Liver (tissue), 8 donors: ENCODE measurements at regions not wholly inside any gene's neighbourhood (a gene's known extent, or its start where the extent isn't known, plus 50 kb on each side); places are given as distances from the start of the nearest gene placed in this dataset.
"Not testable (repeated sequence)": the region's sequence is repeated elsewhere in the genome, so short reads cannot be mapped to it uniquely, and the experiment has no call there.

ENCODE experiments used
- DNase-seq: peaks from one replicate; pipeline ENCODE4 v3.0.0-alpha.2; 2017; ENCODE audit warnings: low spot score
- H3K27ac ChIP-seq, 2 donors: one replicate each; pipeline ENCODE4 v1.7.0; 2013; ENCODE audit warnings: inconsistent platforms in 2 of 2, low read length in 2 of 2, control low read depth in 1 of 2, low read depth in 1 of 2, mild to moderate bottlenecking in 1 of 2
- H3K27me3 ChIP-seq, 4 donors: one replicate each; pipeline versions ENCODE4 v1.6.1 to v1.7.0; 2013; ENCODE audit warnings: low read length in 3 of 4, inconsistent platforms in 1 of 4, mild to moderate bottlenecking in 1 of 4, moderate library complexity in 1 of 4; ENCODE audit not compliant: control insufficient read depth in 4 of 4, insufficient read depth in 4 of 4
- H3K36me3 ChIP-seq, 4 donors: one replicate each; pipeline versions ENCODE4 v1.6.1 to v1.7.0; 2013; ENCODE audit warnings: low read length in 3 of 4, mild to moderate bottlenecking in 3 of 4, low read depth in 1 of 4, moderate library complexity in 1 of 4; ENCODE audit not compliant: control insufficient read depth in 4 of 4, insufficient read depth in 3 of 4
- H3K4me1 ChIP-seq, 4 donors: one replicate each; pipeline versions ENCODE4 v1.6.1 to v1.7.0; 2013; ENCODE audit warnings: low read length in 3 of 4, mild to moderate bottlenecking in 3 of 4, moderate library complexity in 1 of 4; ENCODE audit not compliant: control insufficient read depth in 4 of 4, insufficient read depth in 4 of 4
- H3K4me3 ChIP-seq, 3 donors: one replicate each; pipeline versions ENCODE4 v1.6.1 to v1.7.0; 2013; ENCODE audit warnings: low read length in 3 of 3, control low read depth in 1 of 3, low read depth in 1 of 3, mild to moderate bottlenecking in 1 of 3
- H3K9ac ChIP-seq, 2 donors: one replicate each; pipeline ENCODE4 v1.7.0; 2013; ENCODE audit warnings: low read length in 2 of 2, mild to moderate bottlenecking in 2 of 2, moderate library complexity in 2 of 2, control low read depth in 1 of 2, low read depth in 1 of 2
- H3K9me3 ChIP-seq, 4 donors: one replicate each; pipeline versions ENCODE4 v1.6.1 to v1.7.0; 2013; ENCODE audit warnings: low read length in 3 of 4; ENCODE audit not compliant: control insufficient read depth in 4 of 4
- FOXA1 ChIP-seq: IDR thresholded peaks from 2 replicates; pipeline ENCODE4 v1.6.1; 2016; ENCODE audit warnings: antibody characterized with exemption
- FOXA2 ChIP-seq: IDR thresholded peaks from 2 replicates; pipeline ENCODE4 v1.6.1; 2016; ENCODE audit warnings: antibody characterized with exemption
- GABPA ChIP-seq, 2 donors: IDR thresholded peaks in 1 of 2; conservative IDR thresholded peaks in 1 of 2; 2 replicates each; pipeline ENCODE4 v1.6.1; 2016; ENCODE audit warnings: antibody characterized with exemption in 2 of 2, mild to moderate bottlenecking in 1 of 2, moderate library complexity in 1 of 2
- HNF4A ChIP-seq, 2 donors: conservative IDR thresholded peaks; 2 replicates each; pipeline ENCODE4 v1.6.1; 2016; ENCODE audit warnings: antibody characterized with exemption in 2 of 2, mild to moderate bottlenecking in 2 of 2
- HNF4G ChIP-seq: IDR thresholded peaks from 2 replicates; pipeline ENCODE4 v1.6.1; 2016; ENCODE audit warnings: antibody characterized with exemption
- JUND ChIP-seq, 2 donors: IDR thresholded peaks; 2 replicates each; pipeline ENCODE4 v1.6.1; 2016; ENCODE audit warnings: antibody characterized with exemption in 2 of 2
- MAX ChIP-seq: IDR thresholded peaks from 2 replicates; pipeline ENCODE4 v1.6.1; 2016; ENCODE audit warnings: antibody characterized with exemption
- RAD21 ChIP-seq, 2 donors: IDR thresholded peaks; 2 replicates each; pipeline ENCODE4 v1.6.1; 2016; ENCODE audit warnings: antibody characterized with exemption in 2 of 2, mild to moderate bottlenecking in 2 of 2
- REST ChIP-seq: IDR thresholded peaks from 2 replicates; pipeline ENCODE4 v1.6.1; 2016; ENCODE audit warnings: antibody characterized with exemption, mild to moderate bottlenecking
- RXRA ChIP-seq, 2 donors: IDR thresholded peaks; 2 replicates each; pipeline ENCODE4 v1.6.1; 2017 to 2018; ENCODE audit warnings: antibody characterized with exemption in 2 of 2, mild to moderate bottlenecking in 1 of 2
- TAF1 ChIP-seq: conservative IDR thresholded peaks from 2 replicates; pipeline ENCODE4 v1.6.1; 2016; ENCODE audit warnings: antibody characterized with exemption, mild to moderate bottlenecking
- YY1 ChIP-seq: IDR thresholded peaks from 2 replicates; pipeline ENCODE4 v1.6.1; 2016; ENCODE audit warnings: antibody characterized with exemption, mild to moderate bottlenecking
- ZBTB33 ChIP-seq: IDR thresholded peaks from 2 replicates; pipeline ENCODE4 v1.6.1; 2016; ENCODE audit warnings: antibody characterized with exemption
- WGBS: extraction: QIAGEN DNeasy Blood & Tissue Kit; methylation state at CpG from one replicate; pipeline ENCODE4 v1.1.7; 2013; 5-methylcytosine and 5-hydroxymethylcytosine counted together
- TF ChIP-seq, protein P1 (sequence below): fragments of 150-350 bp; IDR thresholded peaks from 2 replicates; pipeline ENCODE4 v1.5.1; 2017; ENCODE audit warnings: improper control_type of control experiment, low read depth, low read length; ENCODE audit not compliant: missing input control
- donor health status: healthy.
- donor health status: healthy.
- donor health status: healthy.
- donor health status: healthy.
- donor health status: healthy.

DNA sequence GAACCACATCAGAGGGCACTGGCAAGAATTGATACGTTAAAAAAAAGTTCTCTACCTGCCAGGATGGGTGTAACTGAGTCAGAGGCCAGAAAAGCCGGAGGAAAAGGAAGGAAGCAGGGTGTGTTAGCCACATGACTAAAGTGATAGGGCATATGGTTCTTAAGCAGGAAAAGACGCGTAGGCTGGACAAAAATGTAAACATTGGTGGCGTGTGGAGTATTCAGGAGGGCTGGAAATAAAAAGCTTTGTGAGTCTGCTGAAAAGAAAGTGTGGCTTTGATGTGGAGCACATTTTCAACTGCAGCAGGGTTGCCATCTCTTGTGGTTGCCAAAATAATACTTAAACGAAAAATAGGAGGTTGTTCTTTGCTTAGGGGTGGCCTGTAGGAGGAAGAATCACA is 186.5 kb upstream of the RPL34 start:
- no peak for DNase-seq
- no peak overlapping the region for H3K9ac ChIP-seq
- H3K4me1 ChIP-seq, result no peaks in the 10 kb centered on the region
- H3K27ac ChIP-seq, result no peak overlapping the region
- no peaks in the 10 kb centered on the region for H3K36me3 ChIP-seq
- H3K27me3 ChIP-seq, result no peaks in the 10 kb centered on the region
- 32% methylated on average over 6 of the region's 6 CpGs for WGBS
- no peak for TF ChIP-seq REST
- TF ChIP-seq JUND (IDR thresholded peaks at IDR 0.05), result no peak
- TF ChIP-seq RAD21 (IDR thresholded peaks at IDR 0.05), result no peak
- TF ChIP-seq RXRA (IDR thresholded peaks at IDR 0.05), result no peak
- TF ChIP-seq FOXA2, result no peak
- no peak for TF ChIP-seq HNF4G
- no peak for TF ChIP-seq HNF4A (conservative IDR thresholded peaks at IDR 0.05)
- no peak for TF ChIP-seq ZBTB33
- TF ChIP-seq YY1, result no peak
- TF ChIP-seq, protein P1, sequence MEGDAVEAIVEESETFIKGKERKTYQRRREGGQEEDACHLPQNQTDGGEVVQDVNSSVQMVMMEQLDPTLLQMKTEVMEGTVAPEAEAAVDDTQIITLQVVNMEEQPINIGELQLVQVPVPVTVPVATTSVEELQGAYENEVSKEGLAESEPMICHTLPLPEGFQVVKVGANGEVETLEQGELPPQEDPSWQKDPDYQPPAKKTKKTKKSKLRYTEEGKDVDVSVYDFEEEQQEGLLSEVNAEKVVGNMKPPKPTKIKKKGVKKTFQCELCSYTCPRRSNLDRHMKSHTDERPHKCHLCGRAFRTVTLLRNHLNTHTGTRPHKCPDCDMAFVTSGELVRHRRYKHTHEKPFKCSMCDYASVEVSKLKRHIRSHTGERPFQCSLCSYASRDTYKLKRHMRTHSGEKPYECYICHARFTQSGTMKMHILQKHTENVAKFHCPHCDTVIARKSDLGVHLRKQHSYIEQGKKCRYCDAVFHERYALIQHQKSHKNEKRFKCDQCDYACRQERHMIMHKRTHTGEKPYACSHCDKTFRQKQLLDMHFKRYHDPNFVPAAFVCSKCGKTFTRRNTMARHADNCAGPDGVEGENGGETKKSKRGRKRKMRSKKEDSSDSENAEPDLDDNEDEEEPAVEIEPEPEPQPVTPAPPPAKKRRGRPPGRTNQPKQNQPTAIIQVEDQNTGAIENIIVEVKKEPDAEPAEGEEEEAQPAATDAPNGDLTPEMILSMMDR, result no peak
- TF ChIP-seq GABPA (IDR thresholded peaks at IDR 0.05 in 1 of 2, conservative IDR thresholded peaks at IDR 0.05 in 1 of 2), result no peak
- TF ChIP-seq TAF1, result no peak
- TF ChIP-seq MAX, result no peak
- no peak for TF ChIP-seq FOXA1
- no peak overlapping the region for H3K4me3 ChIP-seq
- no peaks in the 10 kb centered on the region for H3K9me3 ChIP-seq

DNA sequence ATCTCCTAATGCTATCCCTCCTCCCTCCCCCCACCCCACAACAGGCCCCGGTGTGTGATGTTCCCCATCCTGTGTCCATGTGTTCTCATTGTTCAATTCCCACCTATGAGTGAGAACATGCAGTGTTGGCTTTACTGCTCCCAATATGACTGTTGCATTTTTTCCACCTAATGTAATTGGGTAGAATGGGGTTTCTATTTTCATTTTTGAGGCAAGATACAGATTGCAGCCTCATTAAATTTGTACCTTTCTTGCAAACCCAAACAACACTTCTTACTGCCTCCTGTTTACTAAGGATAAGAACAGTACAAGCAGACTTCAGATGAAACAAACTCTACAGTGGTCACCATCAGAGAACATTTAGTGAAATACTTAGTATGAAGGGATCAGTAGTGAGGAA is 187.0 kb upstream of the RPL34 start:
- H3K9ac ChIP-seq, H3K9me3 ChIP-seq, H3K4me3 ChIP-seq, H3K4me1 ChIP-seq, DNase-seq, H3K36me3 ChIP-seq, H3K27me3 ChIP-seq, H3K27ac ChIP-seq: not testable (repeated sequence)
- 83% methylated on average over 1 of the region's 1 CpG for WGBS
